LNCaP clone FGC (cell line): ENCODE measurements at regions not wholly inside any gene's neighbourhood (a gene's known extent, or its start where the extent isn't known, plus 50 kb on each side); places are given as distances from the start of the nearest gene placed in this dataset.

Experiments used
- DNase-seq: peaks from one replicate; pipeline ENCODE4 v3.0.0-alpha.2; 2011; ENCODE audit warnings: low read depth
- H3K4me3 ChIP-seq: 2 replicates; pipeline ENCODE4 v1.5.1; 2011; ENCODE audit warnings: mild to moderate bottlenecking, low read depth, low read length, control low read depth
- TF ChIP-seq, protein P1 (sequence below): IDR thresholded peaks from 2 replicates; pipeline ENCODE4 v1.5.1; 2012; ENCODE audit warnings: mild to moderate bottlenecking; ENCODE audit not compliant: control insufficient read depth, insufficient read depth; ENCODE audit errors: extremely low read depth

DNA sequence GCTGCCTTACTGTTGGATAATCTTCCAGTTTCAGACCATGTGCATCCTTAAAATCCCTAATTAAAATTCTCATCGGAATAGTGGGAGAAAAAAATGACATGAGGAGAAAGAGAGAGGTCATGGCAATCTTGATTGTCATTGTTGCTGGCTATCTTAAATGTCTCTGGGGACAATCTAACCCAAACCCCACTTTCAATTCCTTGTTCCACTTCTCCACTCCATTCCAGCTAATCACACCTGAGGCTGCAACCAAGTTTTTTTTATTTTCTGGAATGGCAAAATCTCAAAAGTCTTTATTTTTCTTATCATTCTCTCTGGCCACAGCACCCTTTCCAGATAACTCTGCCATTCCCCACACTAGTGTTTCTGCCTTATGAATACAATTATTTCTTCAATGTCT, 171.9 kb upstream of the RASA1 start:
- TF ChIP-seq, protein P1, sequence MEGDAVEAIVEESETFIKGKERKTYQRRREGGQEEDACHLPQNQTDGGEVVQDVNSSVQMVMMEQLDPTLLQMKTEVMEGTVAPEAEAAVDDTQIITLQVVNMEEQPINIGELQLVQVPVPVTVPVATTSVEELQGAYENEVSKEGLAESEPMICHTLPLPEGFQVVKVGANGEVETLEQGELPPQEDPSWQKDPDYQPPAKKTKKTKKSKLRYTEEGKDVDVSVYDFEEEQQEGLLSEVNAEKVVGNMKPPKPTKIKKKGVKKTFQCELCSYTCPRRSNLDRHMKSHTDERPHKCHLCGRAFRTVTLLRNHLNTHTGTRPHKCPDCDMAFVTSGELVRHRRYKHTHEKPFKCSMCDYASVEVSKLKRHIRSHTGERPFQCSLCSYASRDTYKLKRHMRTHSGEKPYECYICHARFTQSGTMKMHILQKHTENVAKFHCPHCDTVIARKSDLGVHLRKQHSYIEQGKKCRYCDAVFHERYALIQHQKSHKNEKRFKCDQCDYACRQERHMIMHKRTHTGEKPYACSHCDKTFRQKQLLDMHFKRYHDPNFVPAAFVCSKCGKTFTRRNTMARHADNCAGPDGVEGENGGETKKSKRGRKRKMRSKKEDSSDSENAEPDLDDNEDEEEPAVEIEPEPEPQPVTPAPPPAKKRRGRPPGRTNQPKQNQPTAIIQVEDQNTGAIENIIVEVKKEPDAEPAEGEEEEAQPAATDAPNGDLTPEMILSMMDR = no peak
- H3K4me3 ChIP-seq = no peak overlapping the region
- DNase-seq = no peak

DNA sequence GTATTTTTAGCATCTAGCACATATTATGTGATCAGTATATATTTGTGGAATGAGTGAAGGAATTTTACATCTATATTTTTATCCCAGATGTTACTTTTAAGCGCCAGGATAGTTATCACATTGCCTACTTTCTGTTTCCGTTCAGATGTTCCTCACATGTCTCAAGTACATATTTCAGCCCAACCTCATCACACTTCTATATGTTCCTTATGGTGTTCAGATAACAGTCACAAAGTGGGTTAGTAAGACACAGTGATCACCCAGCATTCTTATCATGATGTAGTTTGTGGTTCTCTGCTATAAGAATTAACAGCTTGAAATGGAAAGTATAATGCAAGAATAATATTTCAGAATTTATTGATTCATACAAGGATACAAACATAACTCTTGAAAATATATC, 170.0 kb upstream of the RASA1 start:
- H3K4me3 ChIP-seq = no peak overlapping the region
- DNase-seq = no peak
- TF ChIP-seq, protein P1 = no peak

DNA sequence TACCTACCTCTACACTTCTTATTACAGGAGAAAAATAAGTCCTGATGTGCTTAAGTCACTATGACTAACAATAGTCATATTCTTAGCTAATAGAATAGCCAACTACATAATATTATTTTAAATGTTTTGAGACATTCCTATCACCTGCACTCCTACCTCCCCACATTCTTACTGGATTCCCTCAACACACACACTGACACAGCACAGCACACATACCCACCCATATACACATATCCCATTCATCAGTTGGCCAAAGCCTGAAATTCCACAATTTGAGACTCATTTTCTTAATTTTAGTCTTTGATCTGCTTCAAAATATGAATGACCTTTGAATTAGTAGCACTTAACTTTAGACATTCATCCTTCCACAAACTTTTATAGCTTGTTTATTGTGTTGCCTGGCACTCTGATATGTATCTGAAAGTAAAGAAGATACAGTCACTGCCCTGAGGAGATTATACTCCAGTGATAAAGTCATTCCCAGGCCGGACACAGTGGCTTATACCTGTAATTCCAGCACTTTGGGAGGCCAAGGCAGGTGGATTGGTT, 168.3 kb upstream of the RASA1 start:
- TF ChIP-seq, protein P1 = no peak
- no peak overlapping the region for H3K4me3 ChIP-seq
- peak; percentile 65 for DNase-seq

DNA sequence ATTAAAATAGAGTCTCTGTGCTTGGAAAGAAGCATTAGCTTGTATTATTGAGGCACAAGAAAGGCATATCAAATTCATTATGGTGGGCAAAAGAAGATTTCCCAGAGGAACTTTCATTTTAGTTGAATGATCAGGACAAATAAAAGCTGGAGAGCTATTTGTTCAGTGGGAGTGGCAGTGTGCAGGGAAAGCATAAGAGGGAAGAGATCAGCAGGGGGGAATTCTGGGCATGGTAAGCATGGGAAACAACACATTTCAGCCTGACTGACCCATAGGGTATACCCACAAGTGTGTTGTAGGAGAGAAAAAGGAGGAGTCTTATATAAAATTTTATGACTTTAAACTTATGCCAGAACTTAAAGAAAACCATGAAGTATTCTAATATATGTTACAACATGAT, 167.7 kb upstream of the RASA1 start:
- TF ChIP-seq, protein P1 = no peak
- DNase-seq = no peak
- H3K4me3 ChIP-seq = no peak overlapping the region

DNA sequence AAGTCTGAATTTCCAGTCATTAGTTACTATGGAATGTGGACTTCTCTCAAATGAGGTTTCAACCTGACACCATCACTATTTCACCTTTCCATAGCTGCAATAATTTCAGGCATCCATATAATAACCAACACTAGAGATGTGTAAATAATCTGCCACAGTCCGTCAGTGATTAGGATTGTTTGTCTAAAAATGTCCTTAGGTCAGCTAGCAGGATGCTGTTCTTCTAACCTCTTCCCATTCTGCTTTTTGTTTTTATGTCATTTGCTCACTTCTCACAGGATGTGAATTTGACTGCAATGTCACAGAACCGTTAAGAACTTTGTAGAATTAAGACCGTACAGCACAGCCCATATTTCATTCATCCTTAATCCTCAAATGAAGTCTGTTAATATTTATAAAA, 166.4 kb upstream of the RASA1 start:
- H3K4me3 ChIP-seq = no peak overlapping the region
- DNase-seq = no peak
- TF ChIP-seq, protein P1 = no peak

DNA sequence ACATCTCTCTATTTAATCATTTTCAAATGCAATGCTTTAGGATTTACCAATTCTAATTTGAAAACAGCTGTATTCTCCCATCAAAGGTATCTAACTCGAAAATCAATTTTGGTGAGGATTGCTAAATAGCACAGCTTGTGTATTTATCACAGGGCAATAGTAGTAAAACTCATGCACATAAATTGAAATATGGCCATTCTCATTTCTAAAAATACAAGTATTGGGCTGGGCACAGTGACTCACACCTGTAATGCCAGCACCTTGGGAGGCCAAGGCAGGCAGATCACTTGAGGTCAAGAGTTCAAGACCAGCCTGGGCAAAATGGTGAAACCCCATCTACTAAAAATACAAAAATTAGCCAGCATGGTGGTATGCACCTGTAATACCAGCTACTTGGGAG, 164.8 kb upstream of the RASA1 start:
- H3K4me3 ChIP-seq = no peak overlapping the region
- TF ChIP-seq, protein P1 = no peak
- DNase-seq = no peak

DNA sequence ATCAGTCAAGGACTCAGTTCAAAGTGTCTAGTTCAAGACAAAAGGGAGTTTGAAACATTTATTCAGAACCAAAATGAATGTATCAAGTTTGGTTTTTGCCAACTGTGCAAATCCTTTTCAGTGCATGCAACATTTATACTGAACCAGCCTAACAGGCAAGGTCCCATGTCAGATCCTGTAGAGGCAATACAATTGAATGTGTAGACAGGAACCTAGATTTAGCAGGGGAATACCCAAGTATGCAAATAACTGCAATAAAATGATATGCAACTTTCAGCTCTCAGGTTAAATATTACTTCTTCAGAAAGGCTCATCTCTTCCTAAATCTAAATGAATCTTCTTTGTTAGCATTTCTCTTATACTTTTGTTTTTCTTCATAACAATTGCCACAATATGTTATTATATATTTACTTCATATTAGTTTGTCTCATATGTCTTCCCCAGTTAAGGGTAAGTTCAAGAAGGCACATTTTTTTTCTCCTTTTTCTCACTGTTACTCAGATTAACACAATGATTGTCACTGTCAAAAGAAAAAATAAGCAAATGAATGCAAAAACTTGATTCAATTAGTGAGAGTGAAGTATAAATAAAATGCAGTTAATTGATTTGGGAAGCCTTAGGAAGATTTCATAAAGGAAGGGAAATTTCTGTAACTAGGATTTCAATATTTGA, 163.9 kb upstream of the RASA1 start:
- H3K4me3 ChIP-seq = no peak overlapping the region
- no peak for DNase-seq
- TF ChIP-seq, protein P1 = no peak
